A673 (cell line): ENCODE measurements at regions not wholly inside any gene's neighbourhood (a gene's known extent, or its start where the extent isn't known, plus 50 kb on each side); places are given as distances from the start of the nearest gene placed in this dataset.

Experiments used
- BruUV-seq: library from RNA; stranded (reverse); fragments of 400-500 nt; replicated peaks from 2 replicates; lab custom pipeline; 2021; lab: Mats Ljungman, UMichigan
- CTCF ChIA-PET: fragments of 300-600 bp; sonication (Branson Sonifier 250); formaldehyde crosslinking; loops from one replicate; lab custom pipeline; 2022; ENCODE audit warnings: antibody characterized with exemption; lab: Charles Lee
- POLR2A ChIA-PET: fragments of 300-600 bp; sonication (Branson Sonifier 250); formaldehyde crosslinking; loops from one replicate; lab custom pipeline; 2022; ENCODE audit warnings: antibody characterized with exemption; ENCODE audit not compliant: low non-redundant PET; lab: Charles Lee
- DNase-seq: peaks from one replicate; pipeline ENCODE4 v3.0.0-alpha.2; 2015; ENCODE audit warnings: low spot score
- H3K27ac ChIP-seq: fragments of 200-600 bp; sonication (generic); 2 replicates; pipeline ENCODE4 v1.5.1; 2016; ENCODE audit warnings: mixed run types, low read depth, mild to moderate bottlenecking, mixed read lengths, antibody characterized with exemption, low read length; ENCODE audit not compliant: poor library complexity, severe bottlenecking
- H3K27me3 ChIP-seq: fragments of 200-600 bp; sonication (generic); replicated peaks from 2 replicates; pipeline ENCODE4 v1.6.1; 2017; ENCODE audit warnings: mixed run types, low read depth, mild to moderate bottlenecking, mixed read lengths, antibody characterized with exemption, low read length; ENCODE audit not compliant: insufficient read depth, poor library complexity
- H3K36me3 ChIP-seq: fragments of 200-600 bp; sonication (generic); 2 replicates; pipeline ENCODE4 v1.6.1; 2016; ENCODE audit warnings: mixed run types, mild to moderate bottlenecking, mixed read lengths, antibody characterized with exemption, low read length; ENCODE audit not compliant: insufficient read depth, poor library complexity, severe bottlenecking
- H3K4me1 ChIP-seq: fragments of 200-600 bp; sonication (generic); 2 replicates; pipeline ENCODE4 v1.6.1; 2017; ENCODE audit warnings: mixed run types, mild to moderate bottlenecking, mixed read lengths, antibody characterized with exemption, low read length; ENCODE audit not compliant: insufficient read depth, poor library complexity, severe bottlenecking
- H3K4me3 ChIP-seq: fragments of 200-600 bp; sonication (generic); 2 replicates; pipeline ENCODE4 v1.5.1; 2016; ENCODE audit warnings: low read depth, mixed run types, mild to moderate bottlenecking, mixed read lengths, low read length; ENCODE audit not compliant: poor library complexity, severe bottlenecking
- H3K9me3 ChIP-seq: fragments of 200-600 bp; sonication (generic); 2 replicates; pipeline ENCODE4 v1.6.1; 2016; ENCODE audit warnings: mixed run types, low read depth, mild to moderate bottlenecking, mixed read lengths, antibody characterized with exemption, low read length; ENCODE audit not compliant: poor library complexity, severe bottlenecking
- EZH2 ChIP-seq: fragments of 200-600 bp; sonication (generic); IDR thresholded peaks from 2 replicates; pipeline ENCODE4 v1.6.1; 2017; ENCODE audit warnings: borderline replicate concordance, low read depth, mild to moderate bottlenecking, mixed read lengths, antibody characterized with exemption, low read length; ENCODE audit not compliant: poor library complexity, severe bottlenecking
- intact Hi-C: fragments of 100-400 bp; cut with micrococcal nuclease; formaldehyde crosslinking; loops from one replicate; pipeline ENCODE4 v1.10.0; 2022; ENCODE audit not compliant: unreplicated experiment
- TF ChIP-seq, protein P1 (sequence below): fragments of 300-800, 200-600 bp; sonication (generic); conservative IDR thresholded peaks from 2 replicates; pipeline ENCODE4 v1.5.1; 2017; ENCODE audit warnings: low read depth, mild to moderate bottlenecking, antibody characterized with exemption, low read length, moderate library complexity, mixed read lengths

- TF ChIP-seq, protein P1, sequence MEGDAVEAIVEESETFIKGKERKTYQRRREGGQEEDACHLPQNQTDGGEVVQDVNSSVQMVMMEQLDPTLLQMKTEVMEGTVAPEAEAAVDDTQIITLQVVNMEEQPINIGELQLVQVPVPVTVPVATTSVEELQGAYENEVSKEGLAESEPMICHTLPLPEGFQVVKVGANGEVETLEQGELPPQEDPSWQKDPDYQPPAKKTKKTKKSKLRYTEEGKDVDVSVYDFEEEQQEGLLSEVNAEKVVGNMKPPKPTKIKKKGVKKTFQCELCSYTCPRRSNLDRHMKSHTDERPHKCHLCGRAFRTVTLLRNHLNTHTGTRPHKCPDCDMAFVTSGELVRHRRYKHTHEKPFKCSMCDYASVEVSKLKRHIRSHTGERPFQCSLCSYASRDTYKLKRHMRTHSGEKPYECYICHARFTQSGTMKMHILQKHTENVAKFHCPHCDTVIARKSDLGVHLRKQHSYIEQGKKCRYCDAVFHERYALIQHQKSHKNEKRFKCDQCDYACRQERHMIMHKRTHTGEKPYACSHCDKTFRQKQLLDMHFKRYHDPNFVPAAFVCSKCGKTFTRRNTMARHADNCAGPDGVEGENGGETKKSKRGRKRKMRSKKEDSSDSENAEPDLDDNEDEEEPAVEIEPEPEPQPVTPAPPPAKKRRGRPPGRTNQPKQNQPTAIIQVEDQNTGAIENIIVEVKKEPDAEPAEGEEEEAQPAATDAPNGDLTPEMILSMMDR = no peak
- TF ChIP-seq EZH2 = no peak
- no TSS peak for BruUV-seq
- intact Hi-C loops = no loop called here
- no peaks in the 10 kb centered on the region for H3K4me1 ChIP-seq
- H3K36me3 ChIP-seq = no peaks in the 10 kb centered on the region
- no peak for DNase-seq
- POLR2A ChIA-PET = no interaction called here
- peaks cover 29% of the 10 kb centered on the region for H3K27me3 ChIP-seq
- H3K9me3 ChIP-seq = no peaks in the 10 kb centered on the region
- CTCF ChIA-PET = no interaction called here
- H3K4me3 ChIP-seq = no peak overlapping the region
- H3K27ac ChIP-seq = no peak overlapping the region
Measured at GRCh38 chr1:213444224-213444623, 393.2 kb downstream of the RPS6KC1 start.

GRCh38 chr1:213446496-213446895, 395.5 kb downstream of the RPS6KC1 start:
- TF ChIP-seq, protein P1 = no peak
- POLR2A ChIA-PET = no interaction called here
- intact Hi-C loops = no loop called here
- no peaks in the 10 kb centered on the region for H3K9me3 ChIP-seq
- H3K36me3 ChIP-seq = no peaks in the 10 kb centered on the region
- CTCF ChIA-PET = no interaction called here
- no TSS peak for BruUV-seq
- no peak for DNase-seq
- no peak overlapping the region for H3K27ac ChIP-seq
- H3K4me3 ChIP-seq = no peak overlapping the region
- H3K4me1 ChIP-seq = no peaks in the 10 kb centered on the region
- H3K27me3 ChIP-seq = peaks cover 51% of the 10 kb centered on the region

DNA sequence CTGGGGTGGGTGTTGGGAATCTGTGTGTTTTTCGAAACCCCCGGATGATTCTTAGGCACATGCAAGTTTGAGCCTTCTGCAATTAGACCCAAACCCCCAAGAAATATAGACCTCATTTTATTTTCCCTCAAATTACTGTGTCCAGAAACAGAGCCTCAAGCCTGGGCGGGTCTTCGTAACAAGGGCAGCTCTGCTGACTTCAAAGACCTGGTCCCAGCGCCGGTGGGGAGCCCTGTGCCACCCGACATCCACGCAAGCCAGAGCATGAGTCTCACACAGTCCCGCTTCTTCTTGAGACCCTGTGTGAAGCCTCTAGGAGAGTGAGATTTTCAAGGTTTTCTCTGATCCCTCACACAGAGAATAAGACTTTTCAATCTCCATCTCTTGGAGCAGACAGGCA, 397.3 kb downstream of the RPS6KC1 start:
- Histone ChIP-seq H3K27ac (no peak overlapping the region), H3K4me3 (no peak overlapping the region), H3K36me3 (no peaks in the 10 kb centered on the region), H3K9me3 (no peaks in the 10 kb centered on the region), H3K4me1 (no peaks in the 10 kb centered on the region), H3K27me3 (peaks cover 63% of the 10 kb centered on the region)
- BruUV-seq = no TSS peak
- intact Hi-C loops = no loop called here
- no peak for DNase-seq
- TF ChIP-seq, protein P1 = no peak
- TF ChIP-seq EZH2 = no peak
- CTCF ChIA-PET = no interaction called here
- POLR2A ChIA-PET = no interaction called here
